ENCODE measurements at regions not wholly inside any gene's neighbourhood (a gene's known extent, or its start where the extent isn't known, plus 50 kb on each side); places are given as distances from the start of the nearest gene placed in this dataset.
"Not testable (repeated sequence)": the region's sequence is repeated elsewhere in the genome, so short reads cannot be mapped to it uniquely, and the experiment has no call there.

DNA sequence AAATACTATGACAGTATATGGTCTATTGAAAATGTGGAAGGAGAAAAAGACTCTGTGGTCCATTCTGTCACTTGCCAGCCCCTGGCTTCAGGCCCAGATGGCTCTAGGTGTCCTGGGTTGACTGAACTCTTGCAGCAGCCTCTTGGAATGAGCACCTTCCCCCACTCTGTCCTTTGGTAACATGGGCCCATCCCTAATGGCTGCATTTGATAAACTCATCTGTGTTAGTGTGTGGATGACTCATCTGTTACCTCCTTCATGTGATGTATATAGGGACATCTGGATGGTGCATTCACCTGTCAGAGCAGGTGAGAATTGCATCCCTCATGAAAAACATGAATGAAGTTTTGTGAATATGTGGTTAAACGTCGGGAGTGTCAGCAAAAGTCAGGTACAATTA is 93.5 kb downstream of the NAPG start:
- TF ChIP-seq, protein P1, sequence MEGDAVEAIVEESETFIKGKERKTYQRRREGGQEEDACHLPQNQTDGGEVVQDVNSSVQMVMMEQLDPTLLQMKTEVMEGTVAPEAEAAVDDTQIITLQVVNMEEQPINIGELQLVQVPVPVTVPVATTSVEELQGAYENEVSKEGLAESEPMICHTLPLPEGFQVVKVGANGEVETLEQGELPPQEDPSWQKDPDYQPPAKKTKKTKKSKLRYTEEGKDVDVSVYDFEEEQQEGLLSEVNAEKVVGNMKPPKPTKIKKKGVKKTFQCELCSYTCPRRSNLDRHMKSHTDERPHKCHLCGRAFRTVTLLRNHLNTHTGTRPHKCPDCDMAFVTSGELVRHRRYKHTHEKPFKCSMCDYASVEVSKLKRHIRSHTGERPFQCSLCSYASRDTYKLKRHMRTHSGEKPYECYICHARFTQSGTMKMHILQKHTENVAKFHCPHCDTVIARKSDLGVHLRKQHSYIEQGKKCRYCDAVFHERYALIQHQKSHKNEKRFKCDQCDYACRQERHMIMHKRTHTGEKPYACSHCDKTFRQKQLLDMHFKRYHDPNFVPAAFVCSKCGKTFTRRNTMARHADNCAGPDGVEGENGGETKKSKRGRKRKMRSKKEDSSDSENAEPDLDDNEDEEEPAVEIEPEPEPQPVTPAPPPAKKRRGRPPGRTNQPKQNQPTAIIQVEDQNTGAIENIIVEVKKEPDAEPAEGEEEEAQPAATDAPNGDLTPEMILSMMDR (IDR thresholded peaks at IDR 0.05), result not testable (repeated sequence)
- TF ChIP-seq POLR2A (IDR thresholded peaks at IDR 0.05), result not testable (repeated sequence)

All from prostate gland (tissue), 2 donors.